Brain microvascular endothelial cell (primary cell): ENCODE measurements at regions not wholly inside any gene's neighbourhood (a gene's known extent, or its start where the extent isn't known, plus 50 kb on each side); places are given as distances from the start of the nearest gene placed in this dataset.

ENCODE experiments used
- DNase-seq: peaks from one replicate; pipeline ENCODE4 v3.0.0-alpha.2; 2020
- H3K27ac ChIP-seq: fragments of 250-450 bp; sonication (Bioruptor Pico); 2 replicates; pipeline ENCODE4 v1.5.1; 2020; ENCODE audit warnings: mild to moderate bottlenecking, moderate library complexity
- H3K27me3 ChIP-seq: fragments of 250-450 bp; sonication (Bioruptor Pico); replicated peaks from 2 replicates; pipeline ENCODE4 v1.5.1; 2020; ENCODE audit warnings: mild to moderate bottlenecking
- H3K36me3 ChIP-seq: fragments of 250-450 bp; sonication (Bioruptor Pico); replicated peaks from 2 replicates; pipeline ENCODE4 v1.5.1; 2020; ENCODE audit warnings: mild to moderate bottlenecking
- H3K4me3 ChIP-seq: 2 replicates; pipeline ENCODE4 v1.5.1; 2011; ENCODE audit warnings: low read depth, mild to moderate bottlenecking, control low read depth, low read length, moderate library complexity
- CTCF ChIP-seq: IDR thresholded peaks from 2 replicates; pipeline ENCODE4 v1.5.1; 2011; ENCODE audit warnings: low read depth, mild to moderate bottlenecking, moderate library complexity, low read length, control low read depth, inconsistent platforms; ENCODE audit errors: missing control alignments
- in situ Hi-C: cut with HindIII; loops from 2 replicates; pipeline ENCODE4 v1.10.0; 2017; ENCODE audit warnings: low sequenced_read_pairs, low pct_ligation_motif_present

DNA sequence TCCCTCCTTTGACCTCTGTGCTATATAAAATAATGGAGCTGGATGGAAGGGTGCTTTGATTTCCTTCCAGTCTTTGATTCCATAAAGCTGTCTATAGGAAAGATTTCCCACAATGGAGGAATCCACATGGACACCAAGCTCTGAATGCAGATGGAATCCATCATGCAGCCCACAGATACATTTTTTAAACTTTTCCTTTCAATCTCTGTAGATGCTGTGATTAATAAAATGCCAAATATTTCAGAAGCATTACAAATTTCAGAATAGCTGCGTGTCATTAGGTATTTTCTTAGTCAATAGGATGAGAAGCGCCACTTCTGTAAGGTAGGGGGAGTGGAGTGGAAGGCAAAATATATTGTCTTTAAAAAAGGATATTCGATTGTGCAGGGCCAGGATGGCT lies 489.0 kb downstream of the NTRK3 start:
- DNase-seq, result no peak
- in situ Hi-C loops, result no loop called here
- TF ChIP-seq CTCF, result no peak
- Histone ChIP-seq H3K36me3 (no peaks in the 10 kb centered on the region), H3K4me3 (no peak overlapping the region), H3K27ac (no peak overlapping the region), H3K27me3 (no peaks in the 10 kb centered on the region)

DNA sequence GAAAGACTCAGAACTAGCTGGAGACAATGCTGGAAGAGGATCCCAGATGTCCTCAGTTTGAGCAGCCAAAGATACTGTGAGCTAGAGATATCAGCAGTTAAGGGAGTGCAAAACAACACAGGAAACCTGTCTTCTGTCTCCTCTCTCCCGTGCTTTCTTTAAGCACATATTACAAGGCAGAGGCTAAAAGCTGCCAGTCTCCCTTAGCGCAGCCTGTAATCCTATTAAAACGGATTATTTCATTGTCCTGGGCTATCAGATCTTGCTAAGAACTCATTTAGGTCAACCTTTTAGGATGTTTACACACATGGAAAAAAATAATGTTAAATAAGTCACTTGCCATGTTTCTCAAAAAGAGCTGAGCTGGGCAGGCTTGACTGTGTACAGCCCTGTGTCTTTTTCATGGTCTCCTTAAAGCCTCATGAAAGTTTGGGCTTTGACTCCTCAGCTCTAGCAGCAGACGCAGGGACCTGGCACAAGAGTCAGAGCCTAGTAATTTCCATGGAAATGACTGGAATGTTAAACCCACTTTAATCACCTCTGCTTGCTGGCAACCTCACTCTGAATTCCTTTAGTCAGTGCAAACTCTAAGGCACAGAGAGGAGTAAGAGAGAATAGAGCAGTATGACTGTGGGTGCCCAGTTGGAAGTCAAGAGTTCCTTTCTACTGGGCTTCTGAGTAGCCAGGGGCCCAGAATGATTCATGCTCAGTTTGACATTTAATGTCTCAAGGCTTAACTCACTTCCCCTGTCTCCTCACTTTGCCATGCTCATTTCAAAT lies 491.9 kb downstream of the NTRK3 start:
- TF ChIP-seq CTCF, result no peak
- Histone ChIP-seq H3K27ac (no peak overlapping the region), H3K27me3 (no peaks in the 10 kb centered on the region), H3K4me3 (no peak overlapping the region), H3K36me3 (no peaks in the 10 kb centered on the region)
- DNase-seq, result peak; percentile 33
- in situ Hi-C loops, result no loop called here

DNA sequence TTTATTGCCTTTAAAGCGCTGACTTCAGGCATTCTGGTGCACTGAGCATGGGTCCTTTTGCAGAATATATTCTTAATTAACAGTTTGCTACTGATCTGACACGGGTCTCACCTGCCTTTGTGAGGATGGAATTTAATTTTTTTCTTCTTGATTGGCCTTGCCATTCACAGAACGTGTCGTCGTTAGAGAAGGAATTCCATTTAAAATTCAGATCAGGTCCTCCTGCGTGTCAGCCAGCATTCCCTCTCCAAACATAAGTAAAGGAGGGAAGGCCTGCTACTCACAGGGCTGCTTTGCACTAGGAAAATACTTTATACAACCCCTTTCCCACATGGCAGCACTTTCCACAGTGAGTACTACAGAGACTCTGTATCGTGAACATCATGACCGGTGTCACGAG lies 492.7 kb downstream of the NTRK3 start:
- in situ Hi-C loops, result no loop called here
- Histone ChIP-seq H3K4me3 (no peak overlapping the region), H3K36me3 (no peaks in the 10 kb centered on the region), H3K27ac (no peak overlapping the region), H3K27me3 (no peaks in the 10 kb centered on the region)
- TF ChIP-seq CTCF, result no peak
- DNase-seq, result no peak

DNA sequence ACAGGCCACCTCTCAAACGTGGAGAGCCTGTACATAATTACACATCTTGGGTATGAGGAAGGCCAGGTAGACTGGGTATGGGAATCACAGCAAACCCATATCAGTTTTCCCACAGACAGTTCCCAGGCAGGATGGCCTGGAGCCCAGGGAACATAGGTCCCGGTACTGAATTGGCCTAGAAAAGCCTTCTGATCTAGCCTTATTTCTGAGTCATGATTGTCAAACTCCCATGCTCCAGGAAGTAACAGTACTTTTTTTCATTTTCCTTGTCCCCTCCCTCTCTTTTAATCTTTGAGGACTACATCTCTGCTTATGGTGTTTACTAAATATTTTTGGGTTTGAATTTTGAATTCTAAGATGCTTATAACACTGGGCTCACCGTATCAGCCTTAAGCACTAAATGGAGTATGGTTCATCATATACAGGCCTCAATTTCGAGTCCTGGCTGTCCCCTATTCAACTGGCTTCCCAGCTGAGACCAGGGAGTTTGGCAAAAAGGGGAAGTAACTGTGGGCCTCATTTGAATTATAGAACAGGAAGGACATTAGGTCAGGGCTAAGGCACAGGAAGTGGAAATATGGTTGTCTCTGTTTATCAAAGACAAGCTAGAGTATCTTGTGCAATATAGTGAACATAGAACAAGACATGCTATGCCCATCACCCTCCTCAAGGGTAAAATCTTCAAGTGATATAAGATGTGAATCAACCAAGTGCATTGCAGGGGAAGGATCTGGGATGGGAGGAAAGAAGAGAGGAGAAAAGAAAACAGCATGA lies 494.6 kb downstream of the NTRK3 start:
- Histone ChIP-seq H3K27ac (no peak overlapping the region), H3K4me3 (no peak overlapping the region), H3K27me3 (no peaks in the 10 kb centered on the region), H3K36me3 (no peaks in the 10 kb centered on the region)
- DNase-seq, result no peak
- TF ChIP-seq CTCF, result no peak
- in situ Hi-C loops, result no loop called here

DNA sequence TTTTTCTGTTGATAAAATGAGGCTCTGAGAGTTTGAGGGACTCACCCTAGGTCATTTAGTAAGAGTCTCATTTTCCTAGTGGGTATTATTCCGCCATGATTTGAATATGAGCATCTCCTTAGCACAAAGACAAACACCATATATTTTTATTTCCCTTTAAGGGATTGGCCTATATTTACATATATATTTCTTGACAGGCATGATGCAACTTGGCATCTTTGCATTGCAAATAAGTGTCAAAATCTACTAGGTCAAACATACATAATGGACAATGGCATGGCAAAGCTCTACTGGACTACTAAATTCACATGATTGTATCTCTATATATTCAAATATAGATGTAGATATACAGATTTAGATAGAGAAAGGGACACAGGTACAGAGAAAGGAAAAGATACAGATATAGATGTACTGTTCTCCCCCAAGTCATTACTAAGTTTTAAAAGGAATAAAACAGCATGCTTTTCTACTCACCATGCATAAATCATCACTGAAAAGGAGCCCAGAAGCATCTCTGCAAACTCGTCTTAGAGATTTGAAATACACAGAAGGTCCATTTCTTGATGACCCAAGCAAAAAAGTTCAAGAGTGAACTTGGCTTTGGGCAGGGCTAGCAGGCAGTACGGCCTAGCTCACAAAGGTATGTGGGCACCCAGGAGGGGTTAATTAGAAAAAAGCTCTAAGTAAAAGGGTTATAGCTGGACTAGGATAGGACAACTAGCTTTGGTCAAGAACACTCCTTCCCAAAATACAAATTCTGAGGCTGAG lies 495.8 kb downstream of the NTRK3 start:
- Histone ChIP-seq H3K36me3 (no peaks in the 10 kb centered on the region), H3K27me3 (no peaks in the 10 kb centered on the region), H3K4me3 (no peak overlapping the region), H3K27ac (no peak overlapping the region)
- DNase-seq, result no peak
- TF ChIP-seq CTCF, result no peak
- in situ Hi-C loops, result no loop called here
